Gastroesophageal sphincter (tissue), 3 donors: ENCODE measurements at regions not wholly inside any gene's neighbourhood (a gene's known extent, or its start where the extent isn't known, plus 50 kb on each side); places are given as distances from the start of the nearest gene placed in this dataset.

Experiments used
- EP300 ChIP-seq: sonication (generic); formaldehyde crosslinking; IDR thresholded peaks from one replicate; pipeline ENCODE4 v1.6.1; 2017; ENCODE audit warnings: antibody characterized with exemption, mild to moderate bottlenecking
- POLR2AphosphoS5 ChIP-seq: sonication (generic); formaldehyde crosslinking; IDR thresholded peaks from one replicate; pipeline ENCODE4 v1.6.1; 2017; ENCODE audit warnings: antibody characterized with exemption
- TF ChIP-seq, protein P1 (sequence below), 4 experiments: fragments of 200-600 bp in 2 of 4; fragments of 450-650 bp in 2 of 4; sonication (generic) in 1 of 4; IDR thresholded peaks; one replicate each; pipeline ENCODE4 v1.5.1; 2017 to 2019; ENCODE audit warnings: antibody characterized with exemption in 4 of 4, mild to moderate bottlenecking in 2 of 4, moderate library complexity in 2 of 4

DNA sequence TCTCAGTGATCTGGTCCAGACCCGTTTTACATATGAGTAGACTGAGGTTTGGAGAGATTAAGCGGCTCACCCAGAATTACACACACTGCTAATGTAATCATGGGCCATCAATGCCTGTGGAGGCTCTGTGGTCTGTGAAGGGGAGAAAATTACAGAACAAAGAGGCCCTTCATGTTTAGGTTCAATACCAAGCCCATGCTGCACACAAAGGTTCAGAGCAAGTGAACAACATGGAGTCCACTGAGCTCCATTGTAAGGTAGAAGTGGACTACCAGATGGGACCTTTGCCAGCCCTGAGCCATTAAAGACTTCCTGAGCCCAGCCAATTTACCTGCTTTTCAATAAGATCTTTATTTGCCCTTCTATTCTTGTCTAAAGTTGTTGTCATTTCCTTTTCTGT, 109.8 kb downstream of the LUZP4 start:
- TF ChIP-seq, protein P1, sequence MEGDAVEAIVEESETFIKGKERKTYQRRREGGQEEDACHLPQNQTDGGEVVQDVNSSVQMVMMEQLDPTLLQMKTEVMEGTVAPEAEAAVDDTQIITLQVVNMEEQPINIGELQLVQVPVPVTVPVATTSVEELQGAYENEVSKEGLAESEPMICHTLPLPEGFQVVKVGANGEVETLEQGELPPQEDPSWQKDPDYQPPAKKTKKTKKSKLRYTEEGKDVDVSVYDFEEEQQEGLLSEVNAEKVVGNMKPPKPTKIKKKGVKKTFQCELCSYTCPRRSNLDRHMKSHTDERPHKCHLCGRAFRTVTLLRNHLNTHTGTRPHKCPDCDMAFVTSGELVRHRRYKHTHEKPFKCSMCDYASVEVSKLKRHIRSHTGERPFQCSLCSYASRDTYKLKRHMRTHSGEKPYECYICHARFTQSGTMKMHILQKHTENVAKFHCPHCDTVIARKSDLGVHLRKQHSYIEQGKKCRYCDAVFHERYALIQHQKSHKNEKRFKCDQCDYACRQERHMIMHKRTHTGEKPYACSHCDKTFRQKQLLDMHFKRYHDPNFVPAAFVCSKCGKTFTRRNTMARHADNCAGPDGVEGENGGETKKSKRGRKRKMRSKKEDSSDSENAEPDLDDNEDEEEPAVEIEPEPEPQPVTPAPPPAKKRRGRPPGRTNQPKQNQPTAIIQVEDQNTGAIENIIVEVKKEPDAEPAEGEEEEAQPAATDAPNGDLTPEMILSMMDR (IDR thresholded peaks at IDR 0.05) = no peak
- TF ChIP-seq POLR2AphosphoS5 (no peak), EP300 (no peak)
